IgD-negative memory B cell (primary cell): ENCODE measurements at regions not wholly inside any gene's neighbourhood (a gene's known extent, or its start where the extent isn't known, plus 50 kb on each side); places are given as distances from the start of the nearest gene placed in this dataset.

Experiments
- H3K27ac Mint-ChIP-seq, 3 donors: one replicate each; pipeline ENCODE4 v1.8.0; 2020 to 2022; ENCODE audit warnings: mild to moderate bottlenecking in 3 of 3, mixed read lengths in 3 of 3, moderate library complexity in 1 of 3
- H3K27me3 Mint-ChIP-seq: one replicate; pipeline ENCODE4 v1.8.0; 2021; ENCODE audit warnings: mixed read lengths
- H3K36me3 Mint-ChIP-seq: one replicate; pipeline ENCODE4 v1.8.0; 2020; ENCODE audit warnings: mild to moderate bottlenecking, mixed read lengths
- H3K4me1 Mint-ChIP-seq, 3 donors: one replicate each; pipeline ENCODE4 v1.8.0; 2020 to 2022; ENCODE audit warnings: mixed read lengths in 3 of 3, mild to moderate bottlenecking in 1 of 3
- H3K4me3 Mint-ChIP-seq, 4 donors: one replicate each; pipeline ENCODE4 v1.8.0; 2020 to 2022; ENCODE audit warnings: mild to moderate bottlenecking in 4 of 4, mixed read lengths in 4 of 4, moderate library complexity in 3 of 4
- H3K9me3 Mint-ChIP-seq, 3 donors: one replicate each; pipeline ENCODE4 v1.8.0; 2020 to 2021; ENCODE audit warnings: mixed read lengths in 3 of 3, mild to moderate bottlenecking in 1 of 3

DNA sequence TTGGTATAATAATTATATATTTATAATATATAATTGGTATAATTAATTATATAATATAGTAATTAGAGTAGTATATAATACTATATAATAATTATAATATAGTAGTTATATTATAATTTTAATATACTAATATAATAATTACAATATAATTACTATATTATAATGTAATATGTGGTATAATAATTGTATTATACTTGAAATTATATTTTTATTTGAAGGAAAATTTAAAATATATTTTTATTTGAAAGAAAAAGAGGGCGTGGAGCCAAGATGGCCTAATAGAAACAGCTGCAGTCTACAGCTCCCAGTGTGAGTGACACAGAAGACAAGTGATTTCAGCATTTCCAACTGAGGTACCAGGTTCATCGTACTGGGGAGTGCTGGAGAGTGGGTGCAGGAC lies 365.9 kb downstream of the MMUT start:
- Mint-ChIP-seq H3K27me3 (no peaks in the 10 kb centered on the region), H3K9me3 (peaks cover 0 to 5% (median 0%) of the 10 kb centered on the region in 3 donors), H3K27ac (no peak overlapping the region)

DNA sequence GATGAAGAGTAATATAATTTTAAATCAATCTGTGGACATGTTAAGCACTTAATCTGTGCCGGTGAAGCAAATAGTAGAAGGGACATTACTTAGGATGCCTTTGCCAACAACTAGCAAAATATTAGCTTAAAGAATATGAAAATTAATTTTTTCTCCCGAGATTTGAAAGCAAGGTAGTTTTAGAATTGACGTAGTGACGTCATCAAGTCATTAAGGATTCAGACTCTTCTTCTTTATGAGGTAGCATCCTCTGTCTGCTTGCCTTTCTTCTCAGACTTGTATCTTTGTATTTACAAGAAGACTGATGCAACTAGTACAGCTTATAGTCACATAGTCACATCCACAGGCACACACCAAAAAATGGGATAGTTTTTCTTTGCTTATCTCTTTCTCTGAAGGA lies 374.4 kb downstream of the MMUT start:
- Mint-ChIP-seq H3K4me3 (no peak overlapping the region), H3K9me3 (peaks cover 0 to 5% (median 0%) of the 10 kb centered on the region in 3 donors), H3K36me3 (no peaks in the 10 kb centered on the region), H3K4me1 (no peaks in the 10 kb centered on the region), H3K27me3 (no peaks in the 10 kb centered on the region), H3K27ac (no peak overlapping the region)

More for the DNA sequence above, 365.9 kb downstream of the MMUT start:
- H3K4me3 Mint-ChIP-seq = no peak overlapping the region
- H3K36me3 Mint-ChIP-seq = no peaks in the 10 kb centered on the region
- H3K4me1 Mint-ChIP-seq = no peaks in the 10 kb centered on the region

DNA sequence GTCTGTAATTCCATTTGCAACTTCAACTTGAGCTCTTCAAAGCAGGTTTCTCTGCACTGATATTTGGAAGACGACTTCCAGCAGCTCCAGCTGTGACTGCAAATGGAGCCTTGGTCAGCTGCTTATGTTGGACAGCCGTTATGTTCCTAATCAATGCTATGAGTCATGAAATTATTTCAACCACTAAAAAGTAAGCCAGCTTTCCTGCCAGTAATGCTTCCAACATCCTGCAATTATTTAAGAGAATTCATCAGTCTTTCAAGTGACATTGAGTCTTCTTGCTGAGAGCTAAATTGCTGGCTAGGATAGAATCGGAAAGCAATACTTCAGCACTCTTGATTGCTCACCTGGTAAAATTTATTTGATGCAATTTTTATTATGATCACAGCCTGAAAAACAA lies 375.7 kb downstream of the MMUT start:
- Mint-ChIP-seq H3K4me1 (no peaks in the 10 kb centered on the region), H3K27me3 (no peaks in the 10 kb centered on the region), H3K4me3 (no peak overlapping the region), H3K36me3 (no peaks in the 10 kb centered on the region), H3K27ac (no peak overlapping the region), H3K9me3 (peaks cover 0 to 5% (median 2%) of the 10 kb centered on the region in 3 donors)

DNA sequence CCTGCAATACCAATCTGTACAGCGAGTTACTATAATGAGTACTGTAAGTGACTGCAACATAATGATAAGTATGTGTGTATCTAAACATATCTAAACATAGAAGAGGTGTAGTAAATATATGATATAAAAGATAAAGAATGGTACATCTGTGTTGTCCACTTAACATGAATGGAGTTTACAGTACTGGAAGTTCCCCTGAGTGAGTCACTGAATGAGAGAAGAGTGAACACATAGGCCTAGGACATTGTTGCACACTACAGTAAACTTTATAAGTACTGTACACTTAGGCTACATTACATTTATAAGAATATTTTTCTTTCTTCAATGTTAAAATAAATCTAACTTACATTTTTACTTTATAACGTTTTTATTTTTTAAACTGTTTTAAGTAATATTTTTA lies 380.4 kb downstream of the MMUT start:
- H3K36me3 Mint-ChIP-seq = no peaks in the 10 kb centered on the region
- H3K27ac Mint-ChIP-seq = no peak overlapping the region
- peaks cover 4% of the 10 kb centered on the region in 3 donors for H3K9me3 Mint-ChIP-seq
- H3K4me1 Mint-ChIP-seq = no peaks in the 10 kb centered on the region
- no peak overlapping the region for H3K4me3 Mint-ChIP-seq
- H3K27me3 Mint-ChIP-seq = no peaks in the 10 kb centered on the region

DNA sequence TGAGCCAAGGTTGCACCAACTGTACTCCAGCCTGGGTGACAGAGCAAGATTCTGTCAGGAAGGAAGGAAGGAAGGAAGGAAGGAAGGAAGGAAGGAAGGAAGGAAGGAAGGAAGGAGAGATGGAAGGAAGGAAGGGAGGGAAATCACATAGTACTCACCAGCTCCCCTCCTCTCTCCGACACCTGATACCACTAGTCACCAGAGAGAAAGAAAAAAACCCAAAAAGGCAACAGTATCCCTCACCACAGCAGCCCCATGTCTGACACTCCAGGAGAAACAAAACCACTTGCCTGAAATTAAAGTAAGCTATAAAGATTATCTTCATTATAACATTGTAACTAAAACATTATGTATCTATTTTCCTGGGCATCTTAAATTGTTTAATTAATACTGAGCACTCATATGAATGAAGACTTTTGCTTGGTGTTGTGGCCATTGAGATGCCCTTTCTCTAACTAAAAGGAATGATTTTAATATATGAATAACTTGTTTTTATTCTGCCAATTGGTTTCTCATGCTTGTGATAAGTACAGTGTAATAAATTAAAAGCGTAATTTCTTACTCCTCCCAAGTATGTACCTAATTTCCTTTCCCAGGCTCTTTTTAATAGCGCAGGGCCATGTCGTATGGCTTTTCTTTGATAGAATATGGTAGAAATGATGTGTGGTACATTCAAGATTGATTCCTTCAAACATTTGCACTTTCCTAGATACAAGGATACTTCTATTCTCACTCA lies 390.0 kb downstream of the MMUT start:
- H3K9me3 Mint-ChIP-seq = peaks cover 7 to 8% (median 7%) of the 10 kb centered on the region in 3 donors
- peaks cover 1% of the 10 kb centered on the region for H3K36me3 Mint-ChIP-seq
- no peak overlapping the region for H3K4me3 Mint-ChIP-seq
- no peak overlapping the region for H3K27ac Mint-ChIP-seq
- no peaks in the 10 kb centered on the region for H3K27me3 Mint-ChIP-seq
- H3K4me1 Mint-ChIP-seq = no peaks in the 10 kb centered on the region

DNA sequence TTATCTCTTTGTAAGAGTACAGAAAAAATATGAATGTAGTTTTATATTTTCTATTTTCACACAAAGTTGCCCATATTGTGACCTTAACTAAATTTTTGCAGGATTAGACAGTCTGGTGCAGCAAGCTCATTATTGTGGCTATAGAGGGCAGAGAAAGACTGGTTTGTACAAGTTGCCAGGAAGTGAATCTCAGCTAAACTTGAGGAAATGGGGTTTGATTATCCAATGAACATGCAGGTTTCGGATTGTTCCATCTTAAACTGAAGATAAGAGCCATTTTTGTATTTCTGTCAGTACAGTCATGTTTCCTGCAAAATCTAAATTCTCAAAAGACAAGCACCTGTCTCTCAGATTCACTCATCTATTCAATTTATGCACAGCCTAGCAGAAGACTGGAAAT lies 390.9 kb downstream of the MMUT start:
- Mint-ChIP-seq H3K9me3 (peaks cover 4 to 7% (median 7%) of the 10 kb centered on the region in 3 donors), H3K36me3 (peaks cover 1% of the 10 kb centered on the region), H3K4me3 (no peak overlapping the region), H3K27ac (no peak overlapping the region), H3K4me1 (no peaks in the 10 kb centered on the region), H3K27me3 (no peaks in the 10 kb centered on the region)

DNA sequence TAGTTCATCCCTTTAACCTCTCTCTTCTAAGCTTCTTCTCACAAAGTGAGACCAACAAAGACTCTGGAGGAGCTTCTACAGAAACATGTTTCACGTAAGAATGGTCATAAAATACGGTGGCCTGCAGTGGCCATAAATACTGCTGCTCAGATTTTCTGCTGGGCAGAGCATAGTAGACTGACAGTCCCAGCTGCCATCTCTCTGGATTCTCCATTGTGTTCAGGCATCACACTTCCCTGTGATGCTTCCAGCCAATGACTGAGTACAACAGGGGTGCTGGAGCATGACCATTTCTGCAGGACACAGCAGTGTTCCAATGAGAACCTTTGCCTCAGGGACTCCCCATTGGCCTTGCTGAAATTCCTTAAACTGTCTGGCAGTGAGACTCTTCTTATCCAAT lies 392.6 kb downstream of the MMUT start:
- Mint-ChIP-seq H3K4me1 (no peaks in the 10 kb centered on the region), H3K36me3 (peaks cover 1% of the 10 kb centered on the region), H3K4me3 (no peak overlapping the region), H3K9me3 (peaks cover 3 to 7% (median 7%) of the 10 kb centered on the region in 3 donors), H3K27ac (no peak overlapping the region), H3K27me3 (no peaks in the 10 kb centered on the region)

DNA sequence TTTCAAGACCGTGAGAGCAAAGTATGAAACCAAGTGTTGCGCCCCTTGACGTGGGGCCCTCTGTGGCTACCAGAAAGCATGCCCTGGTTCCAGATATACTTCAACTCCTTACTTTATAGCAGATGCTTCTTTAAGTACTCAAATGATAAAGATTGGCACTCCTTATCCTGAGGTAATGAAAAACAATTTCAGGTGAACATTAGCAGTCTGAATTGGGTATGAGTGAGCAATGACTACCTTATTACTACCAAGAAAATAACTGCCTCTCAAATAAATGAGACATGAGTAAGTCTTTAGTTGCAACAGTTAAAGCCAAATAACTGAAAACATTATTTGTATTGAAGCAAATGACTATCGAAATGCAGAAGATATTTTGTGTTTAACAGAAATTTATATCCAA lies 408.7 kb downstream of the MMUT start:
- Mint-ChIP-seq H3K36me3 (peaks cover 2% of the 10 kb centered on the region), H3K27me3 (no peaks in the 10 kb centered on the region), H3K9me3 (peaks cover 2 to 5% (median 3%) of the 10 kb centered on the region in 3 donors), H3K4me1 (no peaks in the 10 kb centered on the region), H3K4me3 (no peak overlapping the region), H3K27ac (no peak overlapping the region)

DNA sequence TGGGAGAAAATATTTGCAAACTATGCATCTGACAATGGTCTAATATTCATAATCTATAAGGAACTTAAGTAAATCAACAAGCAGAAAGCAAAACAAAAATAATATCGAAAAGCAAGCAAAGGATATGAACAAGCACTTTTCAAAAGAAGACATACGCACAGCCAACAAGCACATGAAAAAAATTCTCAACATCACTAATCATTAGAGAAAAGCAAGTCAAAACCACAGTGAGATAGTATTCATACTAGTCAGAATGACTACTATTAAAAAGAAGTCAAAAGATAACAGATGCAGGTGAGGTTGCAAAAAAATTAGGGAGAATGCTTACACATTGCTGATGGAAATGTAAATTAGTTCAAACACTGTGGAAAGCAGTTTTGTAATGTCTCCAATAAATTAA lies 410.2 kb downstream of the MMUT start:
- no peak overlapping the region for H3K4me3 Mint-ChIP-seq
- H3K4me1 Mint-ChIP-seq = no peaks in the 10 kb centered on the region
- H3K27ac Mint-ChIP-seq = no peak overlapping the region
- H3K27me3 Mint-ChIP-seq = no peaks in the 10 kb centered on the region
- peaks cover 0 to 5% (median 2%) of the 10 kb centered on the region in 3 donors for H3K9me3 Mint-ChIP-seq
- H3K36me3 Mint-ChIP-seq = peaks cover 2% of the 10 kb centered on the region

DNA sequence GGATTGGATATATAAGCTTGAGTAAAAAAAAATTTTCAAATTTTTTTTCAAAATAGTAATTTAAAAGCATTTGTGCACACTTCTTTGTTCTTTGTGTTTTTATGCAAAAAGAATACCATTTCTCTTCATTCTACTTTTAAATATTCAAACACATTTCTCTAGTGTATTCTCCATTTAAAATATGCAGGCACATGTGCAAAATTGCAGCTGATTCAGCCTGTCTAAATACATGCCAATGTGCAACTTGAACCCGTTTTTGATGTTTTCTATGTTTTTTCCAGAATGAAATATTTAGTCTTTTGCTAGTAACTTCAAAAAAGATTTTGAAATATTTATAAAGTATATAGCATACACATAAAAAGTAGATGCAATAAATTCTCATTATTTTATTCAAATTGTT lies 411.8 kb downstream of the MMUT start:
- Mint-ChIP-seq H3K27ac (no peak overlapping the region), H3K36me3 (peaks cover 2% of the 10 kb centered on the region), H3K27me3 (no peaks in the 10 kb centered on the region), H3K9me3 (peaks cover 2 to 4% (median 4%) of the 10 kb centered on the region in 3 donors), H3K4me1 (no peaks in the 10 kb centered on the region), H3K4me3 (no peak overlapping the region)

DNA sequence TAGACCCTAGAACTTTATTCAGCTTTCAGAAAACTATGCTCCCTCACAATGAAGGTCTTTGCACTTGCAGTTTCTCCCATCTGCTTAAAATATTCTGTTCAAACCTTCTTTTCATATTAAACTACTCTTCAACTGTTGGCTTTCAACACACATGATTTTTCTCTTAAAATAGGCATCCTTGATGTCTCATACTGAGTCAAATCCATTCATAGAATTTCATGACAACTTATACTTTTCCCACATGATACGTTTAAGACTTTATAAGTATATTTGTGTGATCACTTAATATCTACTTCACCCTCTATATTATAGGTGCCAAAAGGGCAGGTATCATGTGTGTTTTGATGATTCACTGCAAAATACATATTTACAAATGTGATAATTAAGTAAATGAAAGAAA lies 412.5 kb downstream of the MMUT start:
- peaks cover 2% of the 10 kb centered on the region for H3K36me3 Mint-ChIP-seq
- no peak overlapping the region for H3K27ac Mint-ChIP-seq
- no peaks in the 10 kb centered on the region for H3K4me1 Mint-ChIP-seq
- H3K27me3 Mint-ChIP-seq = no peaks in the 10 kb centered on the region
- H3K9me3 Mint-ChIP-seq = peaks cover 2 to 7% (median 4%) of the 10 kb centered on the region in 3 donors
- H3K4me3 Mint-ChIP-seq = no peak overlapping the region

DNA sequence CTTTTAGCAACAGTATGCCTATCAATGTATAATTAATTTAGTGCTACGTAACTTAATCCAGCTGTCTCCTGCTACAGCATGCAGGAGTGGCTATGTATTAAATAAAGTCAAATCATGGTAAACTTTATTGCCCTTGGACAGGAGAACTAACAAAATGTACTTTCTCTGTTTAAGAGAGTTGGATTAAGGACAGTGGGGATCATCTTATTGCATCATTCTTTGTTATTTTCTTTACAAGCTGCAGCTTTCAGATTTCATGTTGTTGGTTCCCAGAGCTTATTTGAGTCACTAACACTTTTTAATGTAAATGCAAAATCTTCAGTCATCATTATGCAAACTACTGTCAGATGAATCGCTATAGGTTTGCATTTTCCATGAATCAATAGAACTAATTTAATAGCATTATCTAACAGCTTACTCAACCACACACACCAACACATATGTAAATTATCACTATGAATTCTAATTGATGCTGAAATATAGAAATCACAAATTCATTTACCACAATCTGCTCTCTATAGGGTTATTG lies 424.7 kb downstream of the MMUT start:
- no peaks in the 10 kb centered on the region for H3K27me3 Mint-ChIP-seq
- H3K4me3 Mint-ChIP-seq = no peak overlapping the region
- peaks cover 5 to 20% (median 8%) of the 10 kb centered on the region in 3 donors for H3K9me3 Mint-ChIP-seq
- H3K27ac Mint-ChIP-seq = no peak overlapping the region
- no peaks in the 10 kb centered on the region for H3K4me1 Mint-ChIP-seq
- H3K36me3 Mint-ChIP-seq = no peaks in the 10 kb centered on the region

DNA sequence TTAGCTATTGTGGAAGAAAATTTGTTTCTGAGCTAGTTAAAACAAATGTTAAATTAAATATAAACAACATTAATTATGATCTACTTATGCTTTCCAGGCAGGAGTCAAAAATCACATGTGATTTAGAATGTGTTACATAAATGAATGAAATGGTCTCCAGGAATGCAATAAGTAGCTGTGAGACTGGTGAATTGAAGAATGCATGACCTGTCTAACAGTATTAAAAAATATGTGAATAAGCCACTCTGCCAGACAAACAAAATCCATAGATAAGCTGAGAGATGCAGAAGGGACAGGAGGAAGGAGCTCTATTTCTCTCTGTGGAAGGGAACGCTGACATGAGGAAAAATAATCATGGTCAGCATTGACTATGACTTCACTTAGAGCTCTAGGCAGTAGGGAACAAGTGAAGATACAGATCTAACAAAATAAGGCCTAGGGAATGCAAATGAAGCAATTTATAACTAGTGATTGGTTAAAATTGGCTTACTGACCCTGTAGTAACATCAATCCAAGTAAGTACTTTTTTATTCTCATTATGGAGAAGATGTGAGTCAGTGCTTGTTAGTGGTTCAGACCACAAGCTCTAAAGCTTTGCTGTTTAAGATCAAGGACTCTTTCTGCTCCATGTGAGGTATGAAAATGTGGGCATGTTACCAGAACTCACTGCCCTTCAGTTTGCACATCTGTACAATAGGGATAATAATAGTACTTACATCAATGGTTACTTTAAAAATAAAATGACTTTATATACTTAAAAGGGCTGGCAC lies 432.6 kb downstream of the MMUT start:
- H3K9me3 Mint-ChIP-seq = no peaks in the 10 kb centered on the region
- H3K36me3 Mint-ChIP-seq = peaks cover 2% of the 10 kb centered on the region
- no peak overlapping the region for H3K27ac Mint-ChIP-seq
- no peaks in the 10 kb centered on the region for H3K4me1 Mint-ChIP-seq
- no peak overlapping the region for H3K4me3 Mint-ChIP-seq
- no peaks in the 10 kb centered on the region for H3K27me3 Mint-ChIP-seq

DNA sequence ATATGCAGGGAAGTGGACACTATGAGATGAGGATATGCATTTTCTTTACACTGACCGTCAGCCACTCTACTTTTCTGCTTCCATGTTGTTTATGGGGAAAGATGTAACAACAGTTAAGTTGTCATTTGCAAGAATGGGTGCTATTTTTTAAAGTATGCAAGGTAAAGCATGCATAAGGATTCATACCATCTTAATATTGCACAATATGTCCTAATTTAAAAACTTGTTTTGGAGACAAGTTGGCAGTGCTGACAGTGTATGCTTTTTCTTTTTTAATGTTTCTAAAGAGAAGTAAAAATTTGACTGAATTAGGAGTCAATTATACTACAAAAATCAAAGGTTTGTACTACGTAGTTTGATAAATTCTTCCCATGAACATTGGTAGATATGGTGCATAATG lies 435.4 kb downstream of the MMUT start:
- H3K4me1 Mint-ChIP-seq = no peaks in the 10 kb centered on the region
- H3K4me3 Mint-ChIP-seq = no peak overlapping the region

DNA sequence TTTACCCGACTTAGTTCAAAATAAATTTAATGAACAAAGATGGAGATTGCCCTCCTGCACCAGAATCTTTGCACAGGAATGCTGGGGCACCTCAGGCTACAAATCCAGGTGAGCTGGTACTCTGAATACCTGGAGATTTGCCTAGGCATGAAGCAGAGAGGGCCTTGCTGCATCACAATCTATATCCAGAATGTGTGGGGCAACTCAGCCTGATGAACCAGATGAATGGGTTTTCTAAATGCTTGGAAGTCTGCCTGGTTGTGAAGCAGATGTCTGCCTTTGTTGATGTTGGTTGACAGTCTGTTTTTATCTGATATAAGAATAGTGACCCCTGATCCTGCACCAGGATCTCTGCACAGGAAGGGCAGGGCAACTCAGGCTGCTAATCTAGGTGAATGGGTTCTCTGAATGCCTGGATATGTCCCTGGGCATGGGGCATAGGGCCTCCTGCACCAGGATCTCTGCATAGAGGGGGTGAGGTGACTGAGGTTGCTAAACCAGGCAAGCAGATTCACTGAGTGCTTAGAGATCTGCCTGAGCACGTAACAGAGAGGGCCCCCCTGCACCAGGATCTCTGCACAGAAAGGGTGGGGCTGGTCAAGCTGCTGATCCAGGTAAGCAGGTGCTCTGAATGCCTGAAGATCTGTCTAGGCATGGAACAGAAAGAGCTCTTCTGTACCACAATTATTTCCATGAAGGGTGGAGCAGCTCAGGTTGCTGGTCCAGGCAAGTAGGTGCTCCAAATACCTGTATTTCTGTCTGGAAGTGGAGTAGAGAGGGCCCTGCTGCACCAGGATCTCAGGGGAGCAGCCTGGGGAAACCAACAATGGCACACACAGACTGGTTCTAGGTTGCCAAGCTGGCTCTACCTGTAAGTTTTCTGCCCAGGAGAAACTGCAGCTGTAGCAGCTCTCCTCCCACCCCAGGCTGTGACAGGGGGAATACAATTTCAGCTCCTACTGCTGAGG lies 437.5 kb downstream of the MMUT start:
- Mint-ChIP-seq H3K9me3 (peaks cover 0 to 7% (median 2%) of the 10 kb centered on the region in 3 donors), H3K36me3 (peaks cover 2% of the 10 kb centered on the region), H3K4me3 (no peak overlapping the region), H3K4me1 (no peaks in the 10 kb centered on the region), H3K27ac (no peak overlapping the region), H3K27me3 (no peaks in the 10 kb centered on the region)

More for the DNA sequence above, 435.4 kb downstream of the MMUT start:
- Mint-ChIP-seq H3K27ac (no peak overlapping the region), H3K36me3 (peaks cover 2% of the 10 kb centered on the region), H3K9me3 (peaks cover 0 to 7% (median 0%) of the 10 kb centered on the region in 3 donors), H3K27me3 (no peaks in the 10 kb centered on the region)
